ENCODE measurements at regions not wholly inside any gene's neighbourhood (a gene's known extent, or its start where the extent isn't known, plus 50 kb on each side); places are given as distances from the start of the nearest gene placed in this dataset.
A peak's percentile ranks its signal among the peaks of the same experiment; 100 is the strongest.

GRCh38 chr4:73929278-73929677 is 52.5 kb downstream of the PF4 start:
- DNase-seq (ENCODE audit: low read depth) = no peak

- no peak for DNase-seq (ENCODE audit: low read depth)
Observed at GRCh38 chr4:73923631-73923937, 54.4 kb downstream of the CXCL1 start.

DNA sequence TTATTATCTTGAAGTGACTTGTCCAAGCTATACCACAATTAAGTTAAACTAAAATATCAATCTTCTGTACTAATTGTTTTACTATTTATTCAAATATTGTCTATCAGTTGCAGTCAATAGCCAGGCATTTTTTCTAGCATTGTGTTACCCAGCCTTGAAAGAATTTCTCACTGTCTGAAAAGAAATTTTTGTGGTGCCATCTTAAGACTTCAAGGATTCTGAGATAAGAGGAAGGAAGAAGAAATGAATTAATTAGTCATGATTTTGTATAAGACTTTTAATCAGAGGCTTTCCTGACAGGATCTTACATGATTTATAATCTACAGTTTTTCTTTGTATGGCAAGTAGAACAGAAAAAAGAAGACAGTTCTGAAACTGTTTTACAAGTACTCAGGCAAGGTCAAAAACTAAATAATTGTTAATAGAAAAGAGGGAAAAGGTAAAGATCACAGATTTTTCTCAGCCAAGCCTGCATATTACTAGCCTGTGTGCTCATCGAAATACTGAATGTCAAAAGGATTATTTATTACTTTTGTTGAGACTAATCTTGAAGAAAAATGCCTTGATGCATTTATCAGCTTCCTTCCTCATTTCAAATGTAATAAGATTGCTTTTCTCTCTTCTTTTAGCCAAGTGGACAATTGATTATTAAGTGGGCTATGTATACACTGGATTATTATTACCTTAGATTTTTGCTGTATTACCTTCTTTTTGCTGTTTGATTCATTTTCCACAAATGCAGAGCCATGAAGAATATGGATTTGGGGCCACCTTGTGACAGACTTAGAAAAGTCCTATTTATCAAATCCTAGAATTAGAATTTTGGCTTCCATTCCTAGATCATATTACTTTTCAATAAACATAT is 53.8 kb downstream of the CXCL1 start:
- DNase-seq (ENCODE audit: low read depth) = peak; percentile 14

- DNase-seq (ENCODE audit: low read depth) = no peak
Observed at GRCh38 chr4:73922317-73922716, 53.1 kb downstream of the CXCL1 start.

All from GM04504 (cell line).